Stromal cell of bone marrow (primary cell): ENCODE measurements at regions not wholly inside any gene's neighbourhood (a gene's known extent, or its start where the extent isn't known, plus 50 kb on each side); places are given as distances from the start of the nearest gene placed in this dataset.
"Not testable (repeated sequence)": the region's sequence is repeated elsewhere in the genome, so short reads cannot be mapped to it uniquely, and the experiment has no call there.

ENCODE experiments used
- DNase-seq: peaks from one replicate; pipeline ENCODE4 v3.0.0-alpha.2; 2012; ENCODE audit warnings: low read depth

DNA sequence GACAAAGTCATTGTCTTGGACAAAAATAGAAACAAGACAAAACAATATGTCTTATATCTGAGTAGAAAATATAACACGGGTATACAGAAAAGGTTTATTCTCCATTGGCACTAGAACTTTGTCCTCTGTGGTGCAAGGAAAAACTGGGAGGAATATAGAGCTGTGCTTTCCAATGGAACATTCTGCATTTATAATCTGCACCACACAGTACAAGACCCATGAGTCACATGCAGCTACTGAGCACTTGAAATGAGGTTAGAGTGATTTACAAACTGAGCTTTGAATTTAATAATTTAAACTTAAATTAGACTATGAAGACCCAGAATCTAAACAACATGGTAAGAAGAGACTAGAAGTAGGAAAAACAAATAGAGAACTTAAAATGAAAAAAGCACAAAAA lies 86.1 kb downstream of the RAP2A start:
- no peak for DNase-seq

GRCh38 chr13:97520866-97521265 lies 86.9 kb downstream of the RAP2A start:
- DNase-seq: no peak

GRCh38 chr13:97521726-97522125 lies 87.8 kb downstream of the RAP2A start:
- DNase-seq: no peak

- DNase-seq: no peak
These were observed 88.3 kb downstream of the RAP2A start for GRCh38 chr13:97522243-97522642.

GRCh38 chr13:97526556-97526955 lies 92.6 kb downstream of the RAP2A start:
- DNase-seq: no peak

DNA sequence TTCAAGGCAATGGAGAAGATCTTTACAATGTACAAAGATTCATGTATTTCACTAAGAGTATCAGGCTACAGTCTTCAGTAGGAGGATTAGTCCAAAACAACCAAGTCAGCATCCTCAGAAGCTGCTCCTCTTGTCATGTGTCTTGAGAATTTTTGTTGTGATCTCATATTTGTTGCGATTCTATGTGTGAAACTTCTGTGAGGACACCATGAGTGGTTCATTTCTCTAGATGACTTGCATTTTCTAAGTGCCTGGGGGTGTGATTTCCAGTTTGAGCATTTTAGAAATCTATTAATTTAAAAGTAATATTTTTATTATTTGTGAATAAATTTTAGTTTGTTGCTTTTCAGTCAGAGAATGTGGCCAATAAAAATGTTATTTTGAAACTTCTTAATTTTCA lies 94.5 kb downstream of the RAP2A start:
- DNase-seq: no peak

- no peak for DNase-seq
These were observed 100.6 kb downstream of the RAP2A start for GRCh38 chr13:97534540-97534939.

- no peak for DNase-seq
These were observed 101.6 kb downstream of the RAP2A start for GRCh38 chr13:97535614-97536013.

- DNase-seq: no peak
These were observed 103.1 kb downstream of the RAP2A start for GRCh38 chr13:97537110-97537509.

GRCh38 chr13:97538203-97538602 lies 104.2 kb downstream of the RAP2A start:
- no peak for DNase-seq

GRCh38 chr13:97539651-97540610 lies 106.0 kb downstream of the RAP2A start:
- DNase-seq: no peak

DNA sequence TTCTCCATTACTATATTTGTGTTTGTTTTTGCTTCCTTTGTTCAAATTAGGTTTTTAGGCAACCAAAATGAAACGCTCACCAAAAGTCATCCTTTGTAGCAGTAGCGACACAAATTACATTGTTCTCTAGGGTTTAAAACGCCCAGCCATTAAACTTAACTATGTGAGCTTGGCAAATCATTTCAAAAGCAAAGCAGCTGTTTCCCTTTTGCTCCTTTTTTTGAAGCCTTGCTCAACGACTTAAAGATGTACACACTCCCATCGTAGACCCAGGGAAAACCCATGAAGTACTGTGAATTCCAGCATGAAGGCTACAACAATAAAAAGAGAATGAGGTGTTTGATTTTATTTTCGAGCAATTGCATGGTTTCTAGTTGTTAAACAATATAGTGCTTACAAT lies 106.7 kb downstream of the RAP2A start:
- no peak for DNase-seq

GRCh38 chr13:97542102-97542685 lies 108.2 kb downstream of the RAP2A start:
- DNase-seq: no peak

GRCh38 chr13:97544031-97544765 lies 110.2 kb downstream of the RAP2A start:
- no peak for DNase-seq

DNA sequence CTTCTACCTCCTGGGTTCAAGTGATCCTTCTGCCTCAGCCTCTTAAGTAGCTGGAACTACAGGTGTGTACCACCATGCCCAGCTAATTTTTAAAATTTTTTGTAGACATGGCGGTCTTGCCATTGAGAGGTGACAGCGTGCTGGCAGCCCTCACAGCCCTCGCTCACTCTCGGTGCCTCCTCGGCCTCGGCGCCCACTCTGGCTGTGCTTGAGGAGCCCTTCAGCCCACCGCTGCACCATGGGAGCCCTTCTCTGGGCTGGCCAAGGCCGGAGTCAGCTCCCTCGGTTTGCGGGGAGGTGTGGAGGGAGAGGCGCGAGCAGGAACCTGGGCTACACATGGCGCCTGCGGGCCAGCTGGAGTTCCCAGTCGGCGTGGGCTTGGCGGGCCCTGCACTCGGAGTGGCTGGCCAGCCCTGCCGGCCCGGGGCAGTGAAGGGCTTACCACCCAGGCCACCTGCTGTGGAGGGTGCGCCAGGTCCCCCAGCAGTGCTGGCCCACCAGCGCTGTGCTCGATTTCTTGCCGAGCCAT lies 111.1 kb downstream of the RAP2A start:
- DNase-seq: not testable (repeated sequence)

GRCh38 chr13:97548138-97548537 lies 114.2 kb downstream of the RAP2A start:
- no peak for DNase-seq

DNA sequence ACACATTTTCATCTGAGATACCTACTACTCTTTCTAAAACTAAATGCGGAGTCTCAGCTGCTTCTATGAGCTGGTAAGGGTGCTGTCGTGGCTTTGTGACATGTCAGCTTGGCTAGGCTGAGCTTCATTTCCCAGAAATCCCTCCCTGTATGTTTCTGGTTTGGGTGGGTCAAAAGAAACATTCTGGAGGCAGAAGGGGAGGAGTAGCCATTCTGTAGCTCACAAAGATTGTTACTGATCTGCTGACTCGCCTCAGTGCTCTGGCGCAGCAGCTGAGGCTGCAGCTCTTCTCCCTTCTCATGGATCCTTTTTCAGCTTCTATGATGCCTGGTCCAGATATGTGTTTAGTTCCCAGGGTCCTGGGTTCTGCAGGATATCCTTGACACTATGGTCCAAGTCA lies 114.7 kb downstream of the RAP2A start:
- DNase-seq: no peak

GRCh38 chr13:97549201-97549600 lies 115.2 kb downstream of the RAP2A start:
- DNase-seq: no peak

GRCh38 chr13:97554496-97554895 lies 120.5 kb downstream of the RAP2A start:
- DNase-seq: no peak

GRCh38 chr13:97555034-97555433 lies 121.1 kb downstream of the RAP2A start:
- no peak for DNase-seq

- no peak for DNase-seq
These were observed 125.1 kb downstream of the RAP2A start for GRCh38 chr13:97559030-97559429.

GRCh38 chr13:97559981-97560380 lies 126.0 kb downstream of the RAP2A start:
- no peak for DNase-seq

DNA sequence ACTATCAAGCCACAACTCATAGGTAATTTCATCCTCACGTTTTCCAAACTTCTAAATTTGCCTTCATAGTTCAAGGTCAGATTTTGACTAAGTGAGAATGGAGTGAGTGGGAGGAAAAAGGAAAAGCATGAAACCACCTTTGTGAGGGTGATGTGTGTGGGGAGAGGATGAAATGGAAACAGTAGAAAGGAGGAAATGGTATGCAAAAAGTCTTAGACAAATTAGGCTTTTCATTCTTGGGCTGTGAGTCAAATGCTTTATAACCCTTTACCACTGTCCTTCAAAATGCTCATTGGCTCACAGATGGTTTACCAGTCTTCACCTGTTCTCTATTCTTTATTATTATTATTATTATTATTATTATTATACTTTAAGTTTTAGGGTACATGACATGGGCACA lies 127.2 kb downstream of the RAP2A start:
- no peak for DNase-seq
